ENCODE measurements at regions not wholly inside any gene's neighbourhood (a gene's known extent, or its start where the extent isn't known, plus 50 kb on each side); places are given as distances from the start of the nearest gene placed in this dataset.
"Not testable (repeated sequence)": the region's sequence is repeated elsewhere in the genome, so short reads cannot be mapped to it uniquely, and the experiment has no call there.

DNA sequence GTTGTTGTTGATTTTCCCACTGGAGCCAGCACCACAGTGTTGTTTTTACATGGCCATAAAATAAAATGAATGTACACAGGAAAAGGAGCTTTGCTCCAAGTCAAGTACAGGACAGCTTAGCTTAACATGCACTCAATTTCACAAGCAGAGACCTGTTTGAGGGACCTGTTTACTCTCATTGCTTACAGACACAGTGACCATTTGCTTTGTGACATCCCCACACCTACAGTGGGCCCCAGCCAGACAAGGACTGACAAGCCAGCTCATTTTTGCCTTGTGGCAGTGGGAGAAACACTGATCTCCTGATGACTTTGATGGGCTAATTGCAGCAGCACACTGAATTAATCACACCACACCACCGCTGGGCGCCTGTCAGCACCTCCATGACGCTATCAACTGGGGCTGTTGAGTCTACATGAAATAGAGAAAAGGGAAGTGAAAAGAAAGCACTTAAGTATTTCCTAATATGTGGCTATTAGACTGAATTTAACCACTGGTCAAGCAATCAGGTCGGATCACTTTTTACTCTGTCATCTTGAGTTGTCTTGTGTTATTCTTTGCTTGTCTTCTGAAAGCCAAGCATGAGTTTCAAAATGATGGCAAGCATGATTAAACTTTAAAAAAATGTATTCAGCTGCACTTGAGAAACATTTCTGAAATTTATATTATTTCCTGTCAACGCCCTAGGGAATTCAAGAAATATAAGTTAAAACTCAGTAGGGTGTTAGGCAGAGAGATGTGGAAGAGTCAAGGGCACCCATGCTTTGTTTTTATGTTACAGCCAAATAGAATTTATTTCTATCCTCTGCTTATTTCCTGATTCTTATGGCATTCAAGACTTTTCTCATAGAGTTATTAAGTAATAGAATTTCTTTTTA lies 557.7 kb downstream of the RAB28 start:
- DNase-seq: no peak

- no peak for DNase-seq
These were observed 559.3 kb downstream of the RAB28 start for GRCh38 chr4:12924728-12925320.

- DNase-seq: no peak
These were observed 559.9 kb downstream of the RAB28 start for GRCh38 chr4:12924253-12924652.

GRCh38 chr4:12912896-12913418 lies 571.2 kb downstream of the RAB28 start:
- no peak for DNase-seq

- no peak for DNase-seq
These were observed 572.3 kb downstream of the RAB28 start for GRCh38 chr4:12911750-12912358.

DNA sequence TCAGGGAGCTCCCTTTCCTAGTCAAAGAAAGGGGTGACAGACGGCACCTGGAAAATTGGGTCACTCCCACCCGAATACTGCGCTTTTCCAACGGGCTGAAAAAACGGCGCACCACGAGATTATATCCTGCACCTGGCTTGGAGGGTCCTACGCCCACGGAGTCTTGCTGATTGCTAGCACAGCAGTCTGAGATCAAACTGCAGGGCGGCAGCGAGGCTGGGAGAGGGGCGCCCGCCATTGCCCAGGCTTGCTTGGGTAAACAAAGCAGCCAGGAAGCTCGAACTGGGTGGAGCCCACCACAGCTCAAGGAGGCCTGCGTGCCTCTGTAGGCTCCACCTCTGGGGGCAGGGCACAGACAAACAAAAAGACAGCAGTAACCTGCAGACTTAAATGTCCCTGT lies 580.5 kb downstream of the RAB28 start:
- not testable (repeated sequence) for DNase-seq

DNA sequence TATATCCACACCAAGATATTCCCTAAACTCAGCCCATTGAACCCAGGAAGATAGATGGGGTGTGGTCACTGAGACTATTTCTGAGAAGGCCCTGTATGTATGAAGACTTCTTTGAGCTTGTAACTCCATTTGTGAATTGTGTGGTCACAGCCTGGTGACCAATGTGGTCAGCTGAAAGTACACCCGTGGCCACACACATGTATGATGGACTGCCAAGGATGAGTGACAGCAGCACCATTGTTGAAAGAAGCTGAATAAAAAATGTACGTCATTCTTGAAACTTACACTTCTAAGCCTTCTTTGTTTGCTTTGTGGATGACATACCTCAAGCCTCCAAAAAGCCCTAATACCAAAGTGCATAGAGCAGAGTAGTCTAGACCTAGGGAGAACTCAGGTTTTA lies 581.4 kb downstream of the RAB28 start:
- no peak for DNase-seq

DNA sequence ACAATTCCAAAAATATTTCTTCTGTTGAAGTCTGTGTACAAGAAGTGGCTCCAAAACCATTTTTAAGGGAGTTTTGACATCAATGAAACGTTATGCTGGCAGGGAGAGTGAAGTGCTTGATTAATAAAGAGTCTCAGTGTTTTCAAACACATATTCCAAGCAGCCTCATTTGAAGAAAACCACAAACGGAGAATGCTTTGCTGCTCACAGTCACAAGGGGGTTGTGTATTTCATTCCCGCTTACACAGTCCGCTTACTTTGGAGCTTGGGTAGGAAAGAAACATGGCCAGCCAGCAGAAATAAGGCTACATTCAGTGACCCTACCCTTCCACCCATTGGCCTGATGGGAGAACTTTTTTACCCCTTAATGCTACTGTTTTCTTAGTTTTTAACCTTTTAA lies 586.2 kb downstream of the RAB28 start:
- DNase-seq: no peak

DNA sequence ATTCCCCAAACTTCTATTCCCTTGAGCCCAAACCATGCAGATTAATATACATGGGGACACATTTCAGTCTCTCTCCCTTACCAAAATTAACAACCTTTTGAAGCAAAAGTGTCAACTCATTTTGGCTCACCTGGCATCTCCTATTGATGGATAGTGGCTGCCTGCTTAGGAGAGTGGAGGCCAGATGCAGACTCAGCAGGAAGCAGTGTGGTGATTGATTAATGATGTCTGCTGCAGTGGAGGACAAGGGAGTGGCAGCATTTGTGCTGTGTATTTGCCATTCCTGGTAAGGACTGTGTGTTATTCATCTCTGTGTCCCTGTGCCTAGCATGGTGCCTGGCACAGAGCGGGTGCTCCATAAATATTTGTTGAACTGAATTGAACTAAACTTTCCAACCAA lies 590.1 kb downstream of the RAB28 start:
- DNase-seq: no peak

DNA sequence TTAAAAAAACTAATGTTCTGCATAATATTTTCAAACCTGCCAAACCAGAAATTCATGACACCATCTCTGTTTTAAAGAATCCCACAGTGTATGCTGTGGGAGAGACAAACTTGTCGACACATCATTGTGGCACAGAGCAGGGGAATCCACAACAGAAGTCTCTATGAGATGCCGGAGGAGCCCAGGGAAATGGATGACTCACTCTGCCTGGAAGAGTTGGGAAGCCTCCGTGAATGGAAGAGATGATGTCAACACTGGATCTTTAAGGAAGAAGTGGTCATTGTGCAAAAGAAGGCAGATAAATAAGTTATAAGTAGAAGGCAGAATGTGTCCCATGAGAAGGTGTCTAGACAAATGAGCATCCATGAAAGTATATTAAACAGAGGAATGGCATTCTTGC lies 595.1 kb downstream of the RAB28 start:
- no peak for DNase-seq

DNA sequence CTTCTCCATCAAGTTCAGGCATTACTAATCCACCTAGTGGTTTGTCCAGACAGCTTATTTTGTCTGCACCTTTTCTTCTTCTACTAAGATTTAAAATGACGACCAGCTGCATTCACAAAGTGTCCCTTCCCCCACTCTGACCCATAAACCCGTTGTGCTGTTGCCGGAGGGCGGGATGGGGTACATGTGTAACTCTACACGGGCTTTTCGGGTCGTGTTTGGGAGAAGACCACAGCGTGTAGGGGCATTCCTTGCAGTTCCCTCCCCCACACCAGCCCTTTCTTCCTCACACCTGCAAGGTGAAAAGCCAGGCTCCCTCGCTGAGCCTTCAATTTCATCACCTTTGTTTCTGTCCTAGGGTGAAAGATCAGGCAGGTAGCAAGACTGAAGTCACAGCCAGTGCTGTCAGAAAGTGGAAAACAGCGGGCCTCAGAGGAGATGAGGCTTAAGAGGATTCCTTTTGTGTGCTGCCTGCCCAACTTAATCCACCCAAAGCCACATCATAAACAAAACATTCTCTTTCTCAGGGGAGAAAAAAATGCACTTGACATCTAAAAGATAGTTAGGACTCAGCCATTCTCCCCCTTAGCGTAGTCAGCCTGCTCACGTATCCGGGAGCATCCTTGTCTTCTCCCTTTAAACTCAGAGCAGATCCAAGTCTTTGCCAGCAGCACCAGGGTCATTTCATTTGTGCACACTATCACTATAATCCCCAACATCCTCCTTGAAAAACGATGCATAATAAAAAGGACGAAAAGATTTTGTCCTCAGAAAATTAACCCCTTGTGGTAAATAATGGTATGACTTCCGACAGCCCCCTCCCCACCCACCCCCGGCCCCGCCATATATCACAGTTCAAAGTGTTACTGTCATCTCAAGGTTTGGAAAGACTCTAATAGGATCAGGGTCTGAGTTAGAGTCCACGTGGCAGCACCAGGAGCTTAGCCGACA lies 599.0 kb downstream of the RAB28 start:
- DNase-seq: no peak

DNA sequence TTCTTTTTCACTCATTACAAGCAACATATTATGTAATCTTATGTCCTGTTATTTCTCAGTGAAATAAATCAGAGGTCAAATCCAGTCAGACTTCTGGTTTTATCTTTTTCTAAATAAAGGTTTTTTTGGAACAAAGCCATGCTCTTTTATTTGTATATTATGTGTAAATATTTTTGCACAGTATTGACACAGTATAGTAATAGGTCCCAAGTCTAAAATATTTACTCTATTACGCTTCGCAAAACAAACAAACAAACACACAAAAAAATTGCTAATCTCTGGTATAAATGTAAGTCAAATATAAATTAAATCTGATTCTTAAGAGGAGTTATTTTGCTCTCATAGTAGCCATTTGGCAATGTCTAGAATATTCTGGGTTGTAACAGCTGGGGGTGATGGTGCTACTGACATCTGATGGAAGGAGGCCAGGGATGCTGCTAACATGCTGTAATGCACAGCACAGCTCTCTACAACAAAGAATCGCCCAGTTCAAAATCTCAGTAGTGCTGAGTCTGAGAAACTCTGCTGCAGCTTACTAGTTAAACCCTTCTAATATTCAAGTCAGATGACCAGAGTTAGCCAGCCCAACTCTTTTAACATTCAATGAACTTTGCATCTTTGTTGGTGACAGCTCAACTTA lies 602.1 kb downstream of the RAB28 start:
- DNase-seq: no peak

DNA sequence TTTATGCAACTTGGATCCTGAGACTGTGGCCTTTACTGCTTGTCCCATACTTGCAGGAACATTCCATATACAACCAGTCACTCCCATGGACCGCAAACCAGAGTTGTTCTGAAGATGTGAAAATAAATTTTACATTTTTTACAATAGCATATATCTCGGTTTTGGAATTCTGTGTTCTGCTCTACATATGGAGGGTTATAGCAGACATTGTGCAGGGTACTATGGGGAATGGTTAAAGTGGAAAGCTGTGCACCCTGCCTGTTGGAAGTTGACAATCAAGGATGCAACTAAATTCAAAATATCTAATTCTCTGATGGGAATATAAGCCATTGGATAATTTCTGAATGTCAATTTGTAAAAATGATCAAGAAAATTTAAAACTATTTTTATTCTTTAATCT lies 603.3 kb downstream of the RAB28 start:
- no peak for DNase-seq

DNA sequence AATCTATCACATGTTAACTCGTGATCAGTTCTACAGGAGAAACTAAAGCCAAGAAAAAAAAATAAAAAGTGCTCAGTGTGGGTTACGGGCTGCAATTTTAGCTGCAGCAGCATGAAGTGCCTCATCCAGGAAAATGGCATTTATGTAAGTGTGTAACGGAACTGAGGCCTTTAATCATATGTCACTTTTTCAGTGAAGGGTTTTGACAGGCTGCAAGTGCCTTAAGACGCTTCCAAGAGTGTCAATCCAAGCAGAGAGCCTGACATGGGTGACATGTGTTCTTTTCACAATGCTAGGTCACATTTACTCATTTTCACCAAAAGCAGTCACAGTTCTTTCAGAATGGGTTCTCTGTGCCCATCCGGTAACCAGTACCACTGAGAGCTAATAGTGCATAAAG lies 604.6 kb downstream of the RAB28 start:
- DNase-seq: no peak

DNA sequence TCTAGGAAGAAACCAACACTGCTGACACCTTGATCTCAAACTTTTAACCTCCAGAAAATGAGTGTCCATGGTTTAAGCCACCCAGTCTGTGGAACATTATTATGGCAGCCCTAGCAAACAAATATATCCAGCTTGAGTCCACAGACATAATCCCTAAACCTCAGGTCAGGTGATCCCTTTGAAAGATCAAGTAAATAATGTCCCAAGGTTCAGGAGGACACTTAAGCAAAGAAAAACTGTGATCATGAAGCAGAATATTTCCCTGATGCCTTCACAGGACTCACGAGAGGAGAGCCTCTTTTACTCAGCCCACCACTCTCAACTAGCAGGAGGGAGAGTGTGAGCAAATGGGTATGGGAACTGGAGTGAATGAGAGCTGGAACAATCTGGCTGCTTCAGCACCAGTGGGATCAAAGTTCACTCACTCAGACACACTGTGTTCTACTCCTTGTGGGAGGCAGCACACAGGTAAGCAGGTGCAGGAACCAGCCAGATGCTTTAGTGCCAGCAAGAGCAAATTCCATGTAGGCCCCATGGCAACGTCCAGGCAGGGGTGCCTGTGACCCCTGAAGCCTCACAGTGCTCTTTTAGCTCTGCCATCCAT lies 608.4 kb downstream of the RAB28 start:
- DNase-seq: no peak

GRCh38 chr4:12873351-12873750 lies 610.8 kb downstream of the RAB28 start:
- DNase-seq: no peak

GRCh38 chr4:12861422-12861821 lies 622.7 kb downstream of the RAB28 start:
- DNase-seq: no peak

- no peak for DNase-seq
These were observed 631.5 kb downstream of the RAB28 start for GRCh38 chr4:12852338-12853307.

DNA sequence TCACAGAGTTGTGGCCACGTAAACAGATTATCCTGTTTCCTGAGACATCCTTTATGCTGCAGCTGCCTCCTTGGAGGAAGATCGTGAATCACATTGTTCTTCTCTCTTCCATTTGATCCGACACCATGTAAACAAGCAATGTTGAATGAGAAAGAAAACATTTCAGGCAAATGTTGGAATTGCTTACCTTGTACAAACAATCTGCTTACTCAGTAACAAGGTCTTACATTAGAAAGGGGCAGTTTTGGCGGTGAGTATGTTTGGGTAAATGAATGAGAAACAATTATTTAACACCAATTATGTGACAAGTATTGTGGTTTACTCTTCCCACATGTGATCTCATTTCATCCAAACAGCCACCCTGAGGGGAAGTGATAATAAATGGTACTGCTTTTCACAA lies 637.8 kb downstream of the RAB28 start:
- no peak for DNase-seq

GRCh38 chr4:12844141-12844540 lies 640.0 kb downstream of the RAB28 start:
- DNase-seq: no peak

- DNase-seq: no peak
These were observed 656.2 kb downstream of the RAB28 start for GRCh38 chr4:12827966-12828365.

Measured in activated naive CD4-positive, alpha-beta T cell treated with anti-CD3 and anti-CD28 coated beads, Interleukin-2, amount 50 U/mL, for 16 hours (primary cell).